Amygdala (tissue), 56 donors: ENCODE measurements at regions not wholly inside any gene's neighbourhood (a gene's known extent, or its start where the extent isn't known, plus 50 kb on each side); places are given as distances from the start of the nearest gene placed in this dataset.
"Not testable (repeated sequence)": the region's sequence is repeated elsewhere in the genome, so short reads cannot be mapped to it uniquely, and the experiment has no call there.

Experiments used
- DNase-seq, 56 donors: peaks; one replicate each; lab custom pipeline; 2025; lab: John Stamatoyannopoulos, UW

- no peak for DNase-seq
Observed at GRCh38 chr3:63719796-63720445, 67.4 kb downstream of the SNTN start.

GRCh38 chr3:63720951-63721350, 68.5 kb downstream of the SNTN start:
- DNase-seq: not testable (repeated sequence)

GRCh38 chr3:63724987-63725386, 72.5 kb downstream of the SNTN start:
- peak in 24 of 56 donors; percentile 0 to 44 (median 4) for DNase-seq

- DNase-seq: no peak
Observed at GRCh38 chr3:63726656-63727055, 74.2 kb downstream of the SNTN start.

GRCh38 chr3:63727233-63727632, 74.8 kb downstream of the SNTN start:
- DNase-seq: no peak

GRCh38 chr3:63731866-63732265, 79.4 kb downstream of the SNTN start:
- no peak for DNase-seq

GRCh38 chr3:63733278-63733677, 80.8 kb downstream of the SNTN start:
- not testable (repeated sequence) for DNase-seq

GRCh38 chr3:63734632-63735031, 82.2 kb downstream of the SNTN start:
- DNase-seq: not testable (repeated sequence)

- DNase-seq: not testable (repeated sequence)
Observed at GRCh38 chr3:63736757-63737156, 82.3 kb upstream of the C3orf49 start.

GRCh38 chr3:63738577-63738976, 80.5 kb upstream of the C3orf49 start:
- not testable (repeated sequence) for DNase-seq

GRCh38 chr3:63739474-63739873, 79.6 kb upstream of the C3orf49 start:
- DNase-seq: no peak

GRCh38 chr3:63740116-63740515, 79.0 kb upstream of the C3orf49 start:
- DNase-seq: no peak

GRCh38 chr3:63744693-63745092, 74.4 kb upstream of the C3orf49 start:
- not testable (repeated sequence) for DNase-seq

GRCh38 chr3:63745757-63746156, 73.3 kb upstream of the C3orf49 start:
- DNase-seq: no peak

GRCh38 chr3:63746211-63746610, 72.9 kb upstream of the C3orf49 start:
- DNase-seq: no peak

- no peak for DNase-seq
Observed at GRCh38 chr3:63751459-63751858, 67.6 kb upstream of the C3orf49 start.

GRCh38 chr3:63753567-63753966, 65.5 kb upstream of the C3orf49 start:
- no peak for DNase-seq

- no peak for DNase-seq
Observed at GRCh38 chr3:63753995-63754394, 65.1 kb upstream of the C3orf49 start.

- no peak for DNase-seq
Observed at GRCh38 chr3:63762180-63762579, 56.9 kb upstream of the C3orf49 start.

GRCh38 chr3:63762934-63763550, 56.1 kb upstream of the C3orf49 start:
- DNase-seq: no peak

GRCh38 chr3:63764511-63764910, 54.6 kb upstream of the C3orf49 start:
- peak in 1 of 56 donors; percentile 0 for DNase-seq

- no peak for DNase-seq
Observed at GRCh38 chr3:63766261-63766660, 52.8 kb upstream of the C3orf49 start.
